ENCODE measurements at regions not wholly inside any gene's neighbourhood (a gene's known extent, or its start where the extent isn't known, plus 50 kb on each side); places are given as distances from the start of the nearest gene placed in this dataset.

DNA sequence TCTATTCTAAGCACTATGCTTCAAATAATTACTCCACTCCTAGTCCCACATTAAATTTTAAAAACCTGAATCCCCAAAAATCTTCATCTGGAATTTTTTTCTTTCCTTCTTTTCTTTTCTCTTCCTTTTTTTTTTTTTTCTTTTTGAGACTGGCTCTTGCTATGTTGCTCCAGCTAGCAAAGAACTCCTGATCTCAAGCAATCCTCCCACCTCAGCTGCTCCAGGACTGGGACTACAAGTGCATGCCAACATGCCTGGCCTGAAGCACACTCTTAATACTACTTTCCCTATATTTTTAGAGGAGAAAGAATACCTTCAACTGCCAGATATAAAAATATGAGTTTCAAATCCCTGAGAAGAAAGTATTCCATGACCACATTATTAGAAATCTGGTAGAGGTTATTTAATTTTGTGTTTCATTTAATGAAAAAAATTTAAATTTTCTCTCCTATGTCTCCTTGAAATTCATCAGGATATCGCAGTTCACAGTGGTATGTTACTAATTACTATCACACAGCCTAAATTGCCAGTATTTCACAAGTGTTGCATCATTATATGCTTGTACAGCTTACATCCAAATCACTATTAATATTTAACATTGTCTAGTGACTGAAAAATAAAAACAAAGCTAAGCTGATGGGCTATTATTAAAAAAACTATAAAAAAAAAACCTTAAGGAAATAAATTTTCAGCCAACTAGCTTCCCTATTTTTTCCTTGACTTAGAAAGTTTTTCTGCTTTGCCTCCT is 227.8 kb downstream of the NAF1 start:
- Mint-ChIP-seq H3K36me3 (ENCODE audit: low read depth) (no peaks in the 10 kb centered on the region), H3K27me3 (no peaks in the 10 kb centered on the region), H3K4me3 (no peak overlapping the region), H3K27ac (no peak overlapping the region), H3K4me1 (no peaks in the 10 kb centered on the region), H3K9me3 (ENCODE audit: low read depth) (no peaks in the 10 kb centered on the region)
- CTCF ChIA-PET = no interaction called here
- POLR2A ChIA-PET = no interaction called here
- ATAC-seq (no peak), DNase-seq (no peak)
- intact Hi-C loops (cut with DNase I, micrococcal nuclease) = no loop called here

DNA sequence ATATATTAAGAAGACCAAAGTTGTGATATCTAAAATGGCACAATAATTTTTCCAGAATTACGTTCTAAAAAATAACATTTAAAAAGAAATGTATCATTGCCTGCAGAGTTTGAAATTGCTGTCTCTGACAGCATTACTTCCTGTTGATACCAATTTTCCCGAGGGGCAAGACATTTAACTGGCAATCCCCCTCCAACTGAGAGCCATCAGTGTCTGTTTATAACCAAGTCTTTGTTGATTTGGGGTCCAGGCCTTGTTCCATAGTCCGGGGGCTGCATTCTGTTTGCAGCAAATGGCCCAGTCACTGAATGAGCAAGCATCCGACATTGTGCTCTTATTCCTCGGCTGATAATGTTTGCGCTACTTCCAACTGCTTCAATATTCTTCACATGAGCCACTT is 231.5 kb downstream of the NAF1 start:
- no peak overlapping the region for H3K4me3 Mint-ChIP-seq
- H3K4me1 Mint-ChIP-seq = no peaks in the 10 kb centered on the region
- ChIA-PET POLR2A (no interaction called here), CTCF (no interaction called here)
- H3K27ac Mint-ChIP-seq = no peak overlapping the region
- ATAC-seq (no peak), DNase-seq (no peak)
- H3K9me3 Mint-ChIP-seq (ENCODE audit: low read depth) = no peaks in the 10 kb centered on the region
- intact Hi-C loops (cut with DNase I, micrococcal nuclease) = no loop called here
- no peaks in the 10 kb centered on the region for H3K36me3 Mint-ChIP-seq (ENCODE audit: low read depth)
- peaks cover 3% of the 10 kb centered on the region for H3K27me3 Mint-ChIP-seq

DNA sequence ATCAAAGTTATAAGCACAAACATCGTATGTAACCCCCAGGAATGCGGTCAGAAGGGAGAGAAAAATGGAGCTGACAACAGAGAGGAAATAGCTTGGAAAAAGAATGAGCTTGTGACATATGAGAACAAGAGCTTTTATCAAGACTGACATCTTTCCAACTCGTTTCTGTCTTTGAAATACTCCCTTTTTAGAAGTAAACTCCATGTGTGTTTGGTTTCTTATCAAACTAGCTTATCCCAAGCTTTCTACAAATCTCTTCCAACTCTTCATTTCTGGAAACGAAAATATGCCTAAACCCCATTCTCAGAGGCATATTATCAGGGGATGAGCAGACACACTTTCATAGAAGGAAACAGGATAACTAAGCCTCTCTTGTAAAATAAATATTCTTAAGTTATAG is 235.4 kb downstream of the NAF1 start:
- intact Hi-C loops (cut with DNase I, micrococcal nuclease) = no loop called here
- ATAC-seq (no peak), DNase-seq (no peak)
- Mint-ChIP-seq H3K27me3 (peaks cover 3% of the 10 kb centered on the region), H3K9me3 (ENCODE audit: low read depth) (no peaks in the 10 kb centered on the region), H3K27ac (no peak overlapping the region), H3K36me3 (ENCODE audit: low read depth) (no peaks in the 10 kb centered on the region), H3K4me3 (no peak overlapping the region), H3K4me1 (no peaks in the 10 kb centered on the region)
- POLR2A ChIA-PET = no interaction called here
- CTCF ChIA-PET = interaction anchor here (0.6 kb wide), 1 partner anchor 64 kb away, joined by 3 read pairs; no protein-coding TSS in a partner anchor

- H3K27ac Mint-ChIP-seq = no peak overlapping the region
- H3K4me1 Mint-ChIP-seq = no peaks in the 10 kb centered on the region
- intact Hi-C loops (cut with DNase I, micrococcal nuclease) = no loop called here
- DNase-seq (no peak), ATAC-seq (no peak)
- no peak overlapping the region for H3K4me3 Mint-ChIP-seq
- H3K9me3 Mint-ChIP-seq (ENCODE audit: low read depth) = peaks cover 3% of the 10 kb centered on the region
- CTCF ChIA-PET = no interaction called here
- no peaks in the 10 kb centered on the region for H3K36me3 Mint-ChIP-seq (ENCODE audit: low read depth)
- POLR2A ChIA-PET = no interaction called here
- H3K27me3 Mint-ChIP-seq = no peaks in the 10 kb centered on the region
These were observed 245.4 kb downstream of the NAF1 start for GRCh38 chr4:162921178-162921785.

GRCh38 chr4:162920649-162921048 is 246.0 kb downstream of the NAF1 start:
- H3K27me3 Mint-ChIP-seq = no peaks in the 10 kb centered on the region
- no peak for ATAC-seq
- no peaks in the 10 kb centered on the region for H3K36me3 Mint-ChIP-seq (ENCODE audit: low read depth)
- no peak for DNase-seq
- intact Hi-C loops (cut with DNase I, micrococcal nuclease) = no loop called here
- H3K27ac Mint-ChIP-seq = no peak overlapping the region
- no peak overlapping the region for H3K4me3 Mint-ChIP-seq
- CTCF ChIA-PET = no interaction called here
- H3K4me1 Mint-ChIP-seq = no peaks in the 10 kb centered on the region
- peaks cover 4% of the 10 kb centered on the region for H3K9me3 Mint-ChIP-seq (ENCODE audit: low read depth)
- POLR2A ChIA-PET = no interaction called here

GRCh38 chr4:162912482-162912881 is 254.2 kb downstream of the NAF1 start:
- ATAC-seq (no peak), DNase-seq (no peak)
- Mint-ChIP-seq H3K9me3 (ENCODE audit: low read depth) (peaks cover 8% of the 10 kb centered on the region), H3K4me3 (no peak overlapping the region), H3K4me1 (no peaks in the 10 kb centered on the region), H3K27me3 (peaks cover 4% of the 10 kb centered on the region), H3K27ac (no peak overlapping the region), H3K36me3 (ENCODE audit: low read depth) (no peaks in the 10 kb centered on the region)
- ChIA-PET POLR2A (no interaction called here), CTCF (no interaction called here)
- intact Hi-C loops (cut with DNase I, micrococcal nuclease) = no loop called here

GRCh38 chr4:162911349-162911748 is 255.3 kb downstream of the NAF1 start:
- intact Hi-C loops (cut with DNase I, micrococcal nuclease) = no loop called here
- H3K4me1 Mint-ChIP-seq = no peaks in the 10 kb centered on the region
- DNase-seq = no peak
- H3K36me3 Mint-ChIP-seq (ENCODE audit: low read depth) = no peaks in the 10 kb centered on the region
- H3K27ac Mint-ChIP-seq = no peak overlapping the region
- ATAC-seq = no peak
- H3K4me3 Mint-ChIP-seq = no peak overlapping the region
- ChIA-PET CTCF (no interaction called here), POLR2A (no interaction called here)
- H3K9me3 Mint-ChIP-seq (ENCODE audit: low read depth) = peaks cover 14% of the 10 kb centered on the region
- H3K27me3 Mint-ChIP-seq = peaks cover 4% of the 10 kb centered on the region

DNA sequence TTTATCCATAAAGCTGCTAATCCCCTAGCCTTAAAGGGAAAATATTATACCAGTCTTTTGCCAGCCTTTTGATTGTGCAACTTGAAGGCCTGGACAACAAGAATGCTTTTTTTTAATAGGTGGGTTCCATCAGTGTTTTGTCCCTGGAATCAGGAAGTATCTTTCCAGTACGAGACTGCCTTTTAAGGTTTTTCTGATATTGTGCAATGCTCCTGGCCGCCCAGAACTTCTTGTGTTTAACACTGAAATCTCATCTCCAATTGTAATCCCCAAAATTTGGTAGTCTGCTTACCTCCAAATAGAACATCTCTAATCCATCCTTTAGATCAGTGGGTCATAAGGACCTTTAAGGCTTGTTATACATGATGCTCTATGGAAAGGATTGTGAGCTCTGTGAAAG is 256.7 kb downstream of the NAF1 start:
- Mint-ChIP-seq H3K36me3 (ENCODE audit: low read depth) (no peaks in the 10 kb centered on the region), H3K27me3 (peaks cover 4% of the 10 kb centered on the region), H3K4me3 (no peak overlapping the region), H3K9me3 (ENCODE audit: low read depth) (peaks cover 12% of the 10 kb centered on the region), H3K27ac (no peak overlapping the region), H3K4me1 (no peaks in the 10 kb centered on the region)
- ChIA-PET CTCF (no interaction called here), POLR2A (no interaction called here)
- intact Hi-C loops (cut with DNase I, micrococcal nuclease) = no loop called here
- ATAC-seq = no peak
- no peak for DNase-seq

DNA sequence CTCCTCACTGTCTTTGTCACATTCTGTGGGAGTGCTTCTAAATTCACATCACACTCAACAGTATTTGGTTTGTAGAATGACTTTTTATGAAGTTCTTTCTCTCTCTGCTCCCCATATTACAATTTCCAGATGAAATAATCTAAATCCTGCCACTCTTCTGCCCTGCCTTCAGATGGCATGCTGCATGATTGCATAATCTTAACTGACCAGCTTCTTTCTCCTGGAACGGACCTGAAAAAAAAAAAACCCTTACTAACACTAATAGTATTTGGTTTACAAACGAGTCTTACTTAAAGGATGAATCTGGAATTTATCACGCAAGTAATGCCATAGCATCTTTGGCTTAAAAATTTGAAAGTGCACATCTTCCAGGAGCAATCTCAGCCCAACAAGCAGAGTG is 272.3 kb downstream of the NAF1 start:
- ATAC-seq = no peak
- ChIA-PET POLR2A (no interaction called here), CTCF (interaction anchor here (0.6 kb wide), 1 partner anchor 1837 kb away, joined by 4 read pairs; no protein-coding TSS in a partner anchor)
- Mint-ChIP-seq H3K27me3 (no peaks in the 10 kb centered on the region), H3K27ac (no peak overlapping the region), H3K4me1 (peaks cover 8% of the 10 kb centered on the region), H3K9me3 (ENCODE audit: low read depth) (no peaks in the 10 kb centered on the region), H3K36me3 (ENCODE audit: low read depth) (no peaks in the 10 kb centered on the region), H3K4me3 (no peak overlapping the region)
- intact Hi-C loops (cut with DNase I, micrococcal nuclease) = no loop called here
- DNase-seq = no peak

DNA sequence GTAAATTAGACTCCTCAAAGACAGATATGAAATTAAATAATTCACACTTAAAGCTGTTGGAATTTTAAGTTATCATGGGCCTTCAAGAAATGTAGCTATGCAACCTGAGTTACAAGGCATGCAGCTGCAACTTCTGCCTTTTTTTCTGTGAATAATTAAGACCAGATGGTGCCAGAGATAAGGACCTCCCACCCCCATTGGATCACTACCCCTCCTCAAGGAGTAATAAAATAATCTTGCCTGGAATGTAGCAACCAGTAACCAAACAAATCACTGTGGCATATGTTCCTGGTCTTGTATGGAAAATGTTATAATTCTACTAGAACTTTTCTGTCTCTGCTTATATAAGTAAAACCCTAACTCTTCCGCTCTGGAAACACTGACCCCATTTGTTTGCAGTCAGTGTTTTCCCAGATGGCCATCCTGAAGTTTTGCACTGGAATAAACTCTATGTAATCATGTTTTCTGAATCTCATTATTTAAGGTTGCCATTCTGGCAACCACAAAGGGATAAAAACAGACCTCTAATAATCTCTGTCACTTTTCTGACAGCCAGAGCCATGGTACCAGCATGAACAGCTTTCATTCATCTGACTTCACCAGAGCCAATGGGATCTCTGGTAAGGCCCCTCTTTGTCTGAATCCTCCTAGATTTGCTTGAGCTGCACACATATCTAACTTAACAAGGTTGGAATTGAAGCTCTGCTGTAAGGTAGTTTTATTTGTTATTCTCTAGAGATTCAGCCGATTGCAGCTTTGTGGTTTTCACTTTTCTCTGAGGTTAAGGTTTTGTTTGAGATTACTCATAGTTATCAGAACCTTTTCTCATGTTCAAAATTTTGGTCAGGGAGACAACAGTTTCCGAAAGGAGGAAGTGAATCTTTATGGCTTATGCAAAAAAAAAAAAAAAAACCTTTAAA is 274.6 kb downstream of the NAF1 start:
- peak; percentile 26 for ATAC-seq
- DNase-seq = no peak
- Mint-ChIP-seq H3K36me3 (ENCODE audit: low read depth) (no peaks in the 10 kb centered on the region), H3K4me1 (peaks cover 8% of the 10 kb centered on the region), H3K27ac (no peak overlapping the region), H3K9me3 (ENCODE audit: low read depth) (peaks cover 2% of the 10 kb centered on the region), H3K4me3 (no peak overlapping the region), H3K27me3 (peaks cover 2% of the 10 kb centered on the region)
- CTCF ChIA-PET = no interaction called here
- POLR2A ChIA-PET = no interaction called here
- intact Hi-C loops (cut with DNase I, micrococcal nuclease) = no loop called here

GRCh38 chr4:162878096-162878495 is 288.6 kb downstream of the NAF1 start:
- ATAC-seq (no peak), DNase-seq (no peak)
- intact Hi-C loops (cut with DNase I, micrococcal nuclease) = no loop called here
- Mint-ChIP-seq H3K4me1 (no peaks in the 10 kb centered on the region), H3K27ac (no peak overlapping the region), H3K36me3 (ENCODE audit: low read depth) (no peaks in the 10 kb centered on the region), H3K27me3 (peaks cover 3% of the 10 kb centered on the region), H3K4me3 (no peak overlapping the region), H3K9me3 (ENCODE audit: low read depth) (no peaks in the 10 kb centered on the region)
- ChIA-PET POLR2A (no interaction called here), CTCF (no interaction called here)

DNA sequence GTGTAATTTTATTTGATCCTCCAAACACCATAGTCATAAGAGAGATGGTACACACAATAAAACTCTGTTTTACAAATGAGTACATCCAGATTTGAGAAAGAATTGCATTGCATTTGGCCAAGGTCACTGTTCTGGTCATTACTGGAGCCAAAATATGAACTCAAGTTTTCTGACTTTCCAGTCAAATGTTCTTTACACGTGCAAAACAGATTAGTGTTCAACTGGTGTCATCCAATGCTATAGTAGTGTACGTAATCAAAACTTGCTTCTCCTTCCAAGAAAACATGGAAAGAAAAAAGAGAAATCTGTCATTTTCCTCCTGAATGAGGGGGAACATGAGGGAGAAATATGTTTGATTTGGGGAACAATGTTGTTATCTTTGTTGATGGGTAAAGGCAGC is 291.9 kb downstream of the NAF1 start:
- ChIA-PET CTCF (no interaction called here), POLR2A (no interaction called here)
- H3K4me1 Mint-ChIP-seq = no peaks in the 10 kb centered on the region
- no peak for DNase-seq
- peaks cover 3% of the 10 kb centered on the region for H3K27me3 Mint-ChIP-seq
- no peaks in the 10 kb centered on the region for H3K36me3 Mint-ChIP-seq (ENCODE audit: low read depth)
- H3K9me3 Mint-ChIP-seq (ENCODE audit: low read depth) = no peaks in the 10 kb centered on the region
- intact Hi-C loops (cut with DNase I, micrococcal nuclease) = no loop called here
- no peak overlapping the region for H3K27ac Mint-ChIP-seq
- no peak overlapping the region for H3K4me3 Mint-ChIP-seq
- ATAC-seq = no peak
